Spleen (tissue), 7 donors: ENCODE measurements at regions not wholly inside any gene's neighbourhood (a gene's known extent, or its start where the extent isn't known, plus 50 kb on each side); places are given as distances from the start of the nearest gene placed in this dataset.

Experiments used
- CTCF ChIP-seq, 11 experiments: fragments of 200-600 bp in 7 of 11; fragments of 450-650 bp in 4 of 11; sonication (generic) in 4 of 11; IDR thresholded peaks in 8 of 11; conservative IDR thresholded peaks in 3 of 11; 1 replicate in 7 of 11; 2 replicates in 4 of 11; pipeline versions ENCODE4 v1.4.0 to v1.8.0; 2016 to 2021; ENCODE audit warnings: antibody characterized with exemption in 11 of 11, inconsistent platforms in 4 of 11, mild to moderate bottlenecking in 1 of 11
- POLR2A ChIP-seq, 3 donors: fragments of 450-650 bp; IDR thresholded peaks; one replicate each; pipeline ENCODE4 v1.5.1; 2017; ENCODE audit warnings: antibody characterized with exemption in 3 of 3, mild to moderate bottlenecking in 1 of 3
- POLR2AphosphoS5 ChIP-seq, 3 donors: sonication (generic); formaldehyde crosslinking; IDR thresholded peaks; one replicate each; pipeline ENCODE4 v1.5.1; 2017; ENCODE audit warnings: antibody characterized with exemption in 3 of 3
- donor health status: DM: no; HTN: no; CAD: no; lungs with moderate emphysema.
- donor health status: DM: no; HTN: no; CAD: no.
- donor health status: DM: no; HTN: no; CAD: no.

GRCh38 chr5:96321345-96321744 is 111.7 kb downstream of the PCSK1 start:
- no peak for TF ChIP-seq POLR2AphosphoS5 (IDR thresholded peaks at IDR 0.05)
- TF ChIP-seq POLR2A (IDR thresholded peaks at IDR 0.05), result no peak
- no peak for TF ChIP-seq CTCF (IDR thresholded peaks at IDR 0.05 in 8 of 11, conservative IDR thresholded peaks at IDR 0.05 in 3 of 11)
